HG02610 (cell line): ENCODE measurements at regions not wholly inside any gene's neighbourhood (a gene's known extent, or its start where the extent isn't known, plus 50 kb on each side); places are given as distances from the start of the nearest gene placed in this dataset.

ENCODE experiments used
- ATAC-seq: cut with Tn5 transposase; IDR thresholded peaks from one replicate; pipeline ENCODE4 v1.9.1; 2021; ENCODE audit warnings: mild to moderate bottlenecking, moderate library complexity; ENCODE audit not compliant: unreplicated experiment

GRCh38 chr6:23339268-23339667 lies 769.9 kb downstream of the HDGFL1 start:
- no peak for ATAC-seq

DNA sequence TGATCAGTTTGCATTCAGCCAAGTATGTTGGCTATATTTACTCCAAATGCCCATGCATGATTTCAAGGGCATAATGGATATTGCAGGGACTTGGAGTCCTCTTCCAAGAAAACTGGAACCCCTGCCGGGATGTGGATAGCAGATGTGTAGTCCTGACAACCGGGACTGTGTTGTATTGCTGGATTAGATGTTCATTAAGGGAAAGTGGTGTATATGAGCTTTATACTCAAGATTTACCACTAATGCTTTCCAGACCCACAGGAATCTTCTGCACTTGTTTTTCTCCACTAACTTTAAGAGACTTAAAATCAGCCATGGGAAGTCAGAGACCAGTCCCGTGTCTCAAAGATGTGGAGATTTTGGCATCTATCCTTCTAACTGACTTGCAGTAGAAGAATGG lies 770.9 kb downstream of the HDGFL1 start:
- ATAC-seq: no peak

- no peak for ATAC-seq
These were observed 774.4 kb downstream of the HDGFL1 start for GRCh38 chr6:23343610-23344306.

DNA sequence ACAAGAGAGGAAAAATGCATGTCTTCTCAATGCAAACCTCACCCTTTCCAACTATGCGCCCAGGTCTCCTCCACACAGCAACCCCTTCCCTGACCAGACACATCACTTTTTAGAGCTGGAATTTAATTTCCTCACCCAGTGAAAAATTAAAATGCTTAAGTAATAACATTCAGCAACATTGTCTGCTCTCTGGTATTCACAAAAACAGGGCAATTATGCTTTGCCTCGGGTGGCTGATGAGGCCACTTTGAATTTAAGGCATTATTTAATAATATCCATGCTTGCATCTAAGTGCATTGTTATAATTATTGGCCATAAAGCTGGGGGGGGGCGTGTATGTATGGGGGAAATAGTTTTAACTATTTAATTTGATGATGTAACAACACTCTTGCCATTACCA lies 777.8 kb upstream of the NRSN1 start:
- no peak for ATAC-seq

GRCh38 chr6:23349521-23350147 lies 776.4 kb upstream of the NRSN1 start:
- no peak for ATAC-seq

GRCh38 chr6:23350752-23351453 lies 775.1 kb upstream of the NRSN1 start:
- no peak for ATAC-seq

DNA sequence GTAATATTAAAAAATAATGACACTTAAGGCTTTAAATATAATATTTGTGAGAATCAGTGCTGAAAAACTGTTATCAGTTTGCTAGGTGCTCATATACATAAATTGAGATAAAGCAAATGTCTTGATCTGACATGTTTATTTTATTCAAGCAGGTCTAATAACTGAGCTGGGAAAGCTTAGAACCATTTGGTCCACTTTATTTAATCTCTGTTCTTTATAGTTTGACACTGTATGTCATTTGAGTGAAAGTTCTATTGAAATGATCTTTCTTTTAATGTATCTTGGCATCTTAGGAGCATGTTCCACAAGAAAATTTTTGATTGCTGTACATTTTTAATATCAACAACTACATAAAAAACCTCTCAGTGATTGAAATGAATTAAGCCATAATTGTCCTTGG lies 772.0 kb upstream of the NRSN1 start:
- ATAC-seq: no peak

DNA sequence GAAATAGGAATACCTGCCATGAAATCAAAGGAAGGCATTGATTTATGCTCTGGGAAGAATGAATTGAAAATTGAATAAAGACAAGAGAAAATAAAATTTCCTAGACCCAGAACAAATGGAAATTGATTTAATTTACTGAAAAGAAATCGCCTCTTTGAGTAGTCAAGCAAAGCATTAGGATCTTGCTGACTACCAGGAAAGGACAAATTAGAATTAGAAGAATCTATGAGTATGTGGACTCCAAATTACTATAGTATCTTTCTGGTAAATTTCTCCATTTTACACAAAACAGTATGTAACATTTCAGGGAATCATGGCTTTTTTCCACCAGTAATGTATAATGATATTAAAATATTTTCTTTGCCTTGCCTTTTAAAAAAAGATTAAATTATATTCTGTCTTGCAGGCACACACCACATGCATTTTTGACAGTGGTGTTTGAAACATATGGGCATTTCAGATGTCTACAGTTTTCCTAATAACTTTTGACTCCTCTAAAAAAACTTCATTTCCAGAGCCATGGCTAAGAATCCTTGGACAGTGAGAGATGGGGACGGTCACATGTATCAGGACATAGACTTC lies 768.7 kb upstream of the NRSN1 start:
- no peak for ATAC-seq

DNA sequence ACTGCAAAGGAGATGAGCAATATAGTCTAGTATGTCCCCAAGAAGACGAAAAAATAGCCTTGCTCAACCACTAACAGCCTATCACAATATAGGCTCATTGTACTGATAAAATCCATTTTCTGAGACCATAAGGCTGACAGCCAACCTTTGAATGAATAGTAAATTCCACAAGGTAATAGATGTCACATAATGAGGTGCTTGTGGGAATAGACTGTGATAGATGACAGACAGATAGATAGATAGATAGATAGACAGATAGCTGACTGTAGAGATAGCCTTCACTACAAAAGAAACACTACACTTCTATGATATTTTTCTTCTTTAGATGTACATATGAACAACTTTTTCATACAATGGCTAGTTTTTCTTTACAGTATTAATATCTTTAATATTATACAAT lies 760.3 kb upstream of the NRSN1 start:
- ATAC-seq: no peak

- no peak for ATAC-seq
These were observed 758.7 kb upstream of the NRSN1 start for GRCh38 chr6:23367311-23367710.

- no peak for ATAC-seq
These were observed 757.5 kb upstream of the NRSN1 start for GRCh38 chr6:23368557-23368956.

GRCh38 chr6:23370051-23370450 lies 756.0 kb upstream of the NRSN1 start:
- no peak for ATAC-seq

DNA sequence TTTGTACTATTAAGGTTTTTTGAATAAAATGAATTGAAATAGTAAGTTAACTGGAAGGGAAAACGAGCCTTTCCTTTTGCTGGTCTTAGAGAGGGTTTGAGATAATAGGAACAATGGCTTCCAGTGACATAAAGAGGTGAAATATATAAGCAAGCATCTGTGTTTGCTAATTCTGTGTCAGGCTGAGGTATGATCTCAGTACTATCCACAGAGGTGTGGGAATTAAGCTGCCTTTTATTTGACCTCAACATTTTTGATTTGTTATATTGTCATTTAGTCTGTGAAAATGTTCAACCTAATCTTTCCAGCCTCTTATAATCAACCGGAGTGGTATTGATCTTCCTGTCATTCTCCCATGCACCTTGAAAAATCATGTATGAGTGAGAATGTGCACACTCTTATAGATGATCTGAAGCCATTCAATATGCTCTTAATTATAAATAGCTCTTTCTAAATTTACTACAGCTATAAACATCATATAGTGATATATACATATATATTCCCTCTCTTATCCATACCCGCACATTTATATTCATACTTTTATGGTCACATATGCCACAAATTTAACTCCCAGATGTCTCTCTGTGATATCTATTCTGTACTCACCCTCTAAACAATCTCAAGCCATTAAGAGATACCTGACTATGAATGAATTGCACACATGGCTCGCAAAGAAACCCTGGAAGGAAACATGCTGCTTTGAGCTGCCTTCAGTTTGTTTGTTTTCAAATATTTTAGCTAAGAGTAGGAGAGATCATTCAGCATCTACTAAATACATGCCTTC lies 754.7 kb upstream of the NRSN1 start:
- no peak for ATAC-seq

DNA sequence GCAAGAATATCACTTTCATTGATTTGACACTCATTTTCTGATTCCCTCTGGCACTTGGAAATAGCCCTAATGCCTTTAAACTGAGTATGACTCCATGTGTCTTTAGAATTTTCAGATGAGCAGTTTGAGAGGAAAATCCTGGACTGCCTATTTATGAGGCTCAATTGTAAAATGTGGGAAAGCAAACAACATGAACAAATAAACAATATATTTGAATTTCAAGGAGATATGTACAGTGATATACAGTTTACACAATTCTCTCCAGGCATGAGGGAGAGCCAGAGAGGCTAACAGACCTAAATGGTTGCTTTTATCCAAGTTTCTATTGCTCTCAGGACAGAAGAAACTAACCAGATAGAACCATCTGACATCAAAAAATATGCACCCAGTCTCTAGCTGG lies 748.2 kb upstream of the NRSN1 start:
- ATAC-seq: no peak

- no peak for ATAC-seq
These were observed 745.5 kb upstream of the NRSN1 start for GRCh38 chr6:23380465-23380864.

- no peak for ATAC-seq
These were observed 737.8 kb upstream of the NRSN1 start for GRCh38 chr6:23388086-23388783.

- no peak for ATAC-seq
These were observed 736.6 kb upstream of the NRSN1 start for GRCh38 chr6:23389386-23389785.

DNA sequence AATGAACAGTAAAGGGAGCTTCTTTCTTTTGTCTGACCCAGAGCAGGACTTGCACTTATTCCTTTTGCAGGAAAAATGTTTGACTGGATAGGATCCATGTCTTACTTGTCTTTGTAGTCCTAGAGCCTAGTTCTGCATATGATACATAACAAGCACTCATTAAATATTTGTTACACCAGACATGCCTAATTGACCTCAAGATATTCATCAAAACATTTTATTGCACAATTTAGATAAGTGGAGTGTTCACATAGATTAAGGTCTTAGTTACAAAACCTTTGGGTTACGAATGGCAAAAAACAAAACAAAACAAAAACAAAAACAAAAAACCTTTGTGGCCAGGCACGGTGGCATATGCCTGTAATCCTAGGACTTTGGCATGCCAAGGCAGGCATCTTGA lies 735.8 kb upstream of the NRSN1 start:
- no peak for ATAC-seq

DNA sequence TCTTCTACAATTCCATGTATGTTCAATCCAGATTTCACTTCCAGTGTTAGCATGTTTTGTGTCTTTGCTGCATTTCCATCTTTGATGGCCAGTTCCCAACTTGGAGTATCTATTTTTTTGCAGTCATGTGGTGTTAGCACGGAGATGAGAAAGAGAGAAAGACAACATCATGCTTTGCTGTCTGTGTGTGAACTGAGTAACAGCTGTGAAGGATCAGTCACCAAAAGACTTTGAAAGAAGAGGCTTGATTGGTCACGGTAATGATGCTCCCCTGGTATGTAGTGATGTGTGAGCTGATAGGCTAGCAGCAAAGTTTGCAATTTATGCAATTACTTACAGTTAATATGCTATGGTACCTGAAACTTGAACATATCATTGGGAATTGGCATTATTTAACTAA lies 731.3 kb upstream of the NRSN1 start:
- no peak for ATAC-seq

GRCh38 chr6:23395381-23395780 lies 730.6 kb upstream of the NRSN1 start:
- no peak for ATAC-seq

- ATAC-seq: no peak
These were observed 729.1 kb upstream of the NRSN1 start for GRCh38 chr6:23396949-23397348.
